Endothelial cell of umbilical vein (primary cell): ENCODE measurements at regions not wholly inside any gene's neighbourhood (a gene's known extent, or its start where the extent isn't known, plus 50 kb on each side); places are given as distances from the start of the nearest gene placed in this dataset.

Experiments used
- BruUV-seq: library from RNA; stranded (reverse); fragments of 400-500 nt; replicated peaks from 2 replicates; lab custom pipeline; 2021; lab: Mats Ljungman, UMichigan
- CTCF ChIA-PET: fragments of 300-600, 350-600 bp; sonication (Branson Sonifier 250); formaldehyde crosslinking; loops from one replicate; lab custom pipeline; 2021; ENCODE audit warnings: antibody characterized with exemption, inconsistent platforms; lab: Charles Lee
- POLR2A ChIA-PET: fragments of 300-600, 350-600 bp; sonication (Branson Sonifier 250); formaldehyde crosslinking; loops from one replicate; lab custom pipeline; 2021; ENCODE audit warnings: antibody characterized with exemption, inconsistent platforms; lab: Charles Lee
- DNase-seq: peaks from one replicate; pipeline ENCODE4 v3.0.0-alpha.2; 2011; ENCODE audit warnings: low read depth, low spot score
- FAIRE-seq: peaks from 2 replicates; lab custom pipeline; 2011; peaks lifted over from hg19 to GRCh38; lab: Jason Lieb, UNC
- H2AFZ ChIP-seq: 2 replicates; pipeline ENCODE4 v1.6.0; 2012; ENCODE audit warnings: low read depth, low read length, control low read depth, inconsistent platforms
- H3K27ac ChIP-seq: 2 replicates; pipeline ENCODE4 v1.5.1; 2011; ENCODE audit warnings: low read depth, mild to moderate bottlenecking, control low read depth, low read length, moderate library complexity; ENCODE audit not compliant: insufficient read depth
- H3K27me3 ChIP-seq, 2 experiments: 2 replicates each; pipeline versions ENCODE4 v1.6.0 to v1.6.1; 2011; ENCODE audit warnings: low read length in 2 of 2, mixed read lengths in 1 of 2; ENCODE audit not compliant: control insufficient read depth in 2 of 2, insufficient read depth in 2 of 2
- H3K36me3 ChIP-seq, 2 experiments: 2 replicates in 1 of 2; 3 replicates in 1 of 2; pipeline ENCODE4 v1.5.1; 2011; ENCODE audit warnings: low read length in 2 of 2, mild to moderate bottlenecking in 1 of 2, moderate library complexity in 1 of 2; ENCODE audit not compliant: control insufficient read depth in 2 of 2, insufficient read depth in 2 of 2; ENCODE audit errors: extremely low read depth in 1 of 2
- H3K4me1 ChIP-seq: 3 replicates; pipeline ENCODE4 v1.5.1; 2011; ENCODE audit warnings: mild to moderate bottlenecking, low read length; ENCODE audit not compliant: control insufficient read depth, insufficient read depth; ENCODE audit errors: extremely low read depth
- H3K4me2 ChIP-seq: 2 replicates; pipeline ENCODE4 v1.6.1; 2011; ENCODE audit warnings: low read length, control low read depth, mixed read lengths; ENCODE audit not compliant: insufficient read depth
- H3K4me3 ChIP-seq, 3 experiments: fragments of 200-600 bp in 1 of 3; sonication (generic), shearing (Covaris generic) in 1 of 3; replicated peaks in 1 of 3; 2 replicates each; pipeline ENCODE4 v1.5.1; 2011 to 2016; ENCODE audit warnings: control low read depth in 3 of 3, low read length in 3 of 3, mild to moderate bottlenecking in 2 of 3, inconsistent platforms in 1 of 3, low read depth in 1 of 3, moderate library complexity in 1 of 3; ENCODE audit not compliant: insufficient read depth in 1 of 3
- H3K79me2 ChIP-seq: 2 replicates; pipeline ENCODE4 v1.6.0; 2012; ENCODE audit warnings: low read length, inconsistent platforms; ENCODE audit not compliant: control insufficient read depth, insufficient read depth
- H3K9ac ChIP-seq: replicated peaks from 2 replicates; pipeline ENCODE3; 2011; ENCODE audit warnings: low read length, control low read depth; ENCODE audit not compliant: insufficient read depth; ENCODE audit errors: extremely low read depth
- H3K9me1 ChIP-seq: replicated peaks from 3 replicates; pipeline ENCODE4 v1.6.0; 2011; ENCODE audit warnings: mild to moderate bottlenecking, low read length; ENCODE audit not compliant: control insufficient read depth, insufficient read depth; ENCODE audit errors: extremely low read depth
- H3K9me3 ChIP-seq: replicated peaks from 2 replicates; pipeline ENCODE4 v1.5.1; 2012; ENCODE audit warnings: low read length, inconsistent platforms; ENCODE audit not compliant: control insufficient read depth, insufficient read depth
- H4K20me1 ChIP-seq: replicated peaks from 2 replicates; pipeline ENCODE3; 2011; ENCODE audit warnings: mild to moderate bottlenecking, low read length; ENCODE audit not compliant: control insufficient read depth, insufficient read depth; ENCODE audit errors: extremely low read depth
- CTCF ChIP-seq, 2 donors: IDR thresholded peaks; 1 replicate in 1 of 2; 2 replicates in 1 of 2; pipeline ENCODE4 v1.5.1; 2011; ENCODE audit warnings: low read length in 2 of 2, mild to moderate bottlenecking in 2 of 2, moderate library complexity in 2 of 2, control low read depth in 1 of 2, inconsistent platforms in 1 of 2, low read depth in 1 of 2; ENCODE audit not compliant: insufficient read depth in 1 of 2; ENCODE audit errors: extremely low read depth in 1 of 2
- EZH2 ChIP-seq: IDR thresholded peaks from 2 replicates; pipeline ENCODE4 v1.6.1; 2012; ENCODE audit warnings: borderline replicate concordance, low read depth, mild to moderate bottlenecking, moderate library complexity, low read length, inconsistent platforms; ENCODE audit not compliant: severe bottlenecking
- FOS ChIP-seq: IDR thresholded peaks from 2 replicates; pipeline ENCODE4 v1.6.1; 2011; ENCODE audit warnings: mild to moderate bottlenecking, low read length, moderate library complexity, borderline replicate concordance; ENCODE audit not compliant: insufficient read depth
- GATA2 ChIP-seq: IDR thresholded peaks from 2 replicates; pipeline ENCODE4 v1.7.0; 2011; ENCODE audit warnings: low read depth, mild to moderate bottlenecking, moderate library complexity, mixed read lengths, low read length; ENCODE audit not compliant: insufficient read length, insufficient read depth
- JUN ChIP-seq: IDR thresholded peaks from 2 replicates; pipeline ENCODE4 v1.6.1; 2011; ENCODE audit warnings: borderline replicate concordance, low read depth; ENCODE audit not compliant: insufficient read length, insufficient read depth
- MYC ChIP-seq: IDR thresholded peaks from one replicate; pipeline ENCODE4 v1.6.1; 2011; ENCODE audit warnings: mild to moderate bottlenecking, low read depth, low read length
- POLR2A ChIP-seq: IDR thresholded peaks from 2 replicates; pipeline ENCODE4 v1.6.1; 2012; ENCODE audit warnings: low read depth, mild to moderate bottlenecking, control low read depth, low read length
- POLR2AphosphoS5 ChIP-seq: IDR thresholded peaks from 2 replicates; pipeline ENCODE4 v1.6.1; 2012; ENCODE audit warnings: low read depth, mild to moderate bottlenecking, control low read depth, low read length, moderate library complexity; ENCODE audit not compliant: insufficient read depth
- dilution Hi-C: fragments of 300-500 bp; cut with MboI; formaldehyde crosslinking; loops from one replicate; pipeline ENCODE4 v1.15.0; 2019; ENCODE audit warnings: low sequenced_read_pairs; ENCODE audit not compliant: extremely low pct_ligation_motif_present
- intact Hi-C: fragments of 100-400 bp; cut with micrococcal nuclease; formaldehyde crosslinking; loops from one replicate; pipeline ENCODE4 v1.10.0; 2022
- TF ChIP-seq, protein P1 (sequence below): IDR thresholded peaks from 2 replicates; pipeline ENCODE4 v1.6.1; 2011; ENCODE audit not compliant: insufficient read depth, insufficient read length

DNA sequence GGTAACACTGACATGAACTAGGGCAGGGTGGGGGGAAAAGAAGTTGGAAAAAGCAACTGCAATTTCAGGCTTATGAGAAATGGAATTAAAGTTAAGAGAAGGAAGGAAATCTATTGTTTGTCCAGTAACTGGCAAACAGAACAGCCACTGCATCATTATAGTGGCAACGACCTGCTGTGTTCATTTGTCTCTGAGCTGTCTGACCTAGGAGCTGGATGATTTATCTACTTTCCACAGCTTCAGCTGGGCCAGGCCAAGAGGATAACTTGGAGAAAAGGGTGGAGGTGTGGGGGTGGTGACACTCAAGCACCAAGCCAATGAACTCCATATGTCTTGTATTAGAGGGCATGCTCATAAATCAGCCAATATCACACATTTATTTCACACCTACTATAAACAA, 291.5 kb upstream of the KLHL29 start:
- dilution Hi-C loops, result no loop called here
- BruUV-seq, result no TSS peak
- H3K4me2 ChIP-seq, result no peak overlapping the region
- no peaks in the 10 kb centered on the region for H4K20me1 ChIP-seq
- no peaks in the 10 kb centered on the region for H3K27me3 ChIP-seq
- no peak overlapping the region for H3K27ac ChIP-seq
- no peak overlapping the region for H3K9ac ChIP-seq
- H3K9me3 ChIP-seq, result peaks cover 2% of the 10 kb centered on the region
- H3K4me3 ChIP-seq, result no peak overlapping the region
- ChIA-PET POLR2A (no interaction called here), CTCF (no interaction called here)
- H3K36me3 ChIP-seq, result no peaks in the 10 kb centered on the region
- no peak overlapping the region for H2AFZ ChIP-seq
- no peaks in the 10 kb centered on the region for H3K4me1 ChIP-seq
- H3K79me2 ChIP-seq, result no peaks in the 10 kb centered on the region
- TF ChIP-seq JUN (no peak), POLR2AphosphoS5 (no peak), GATA2 (no peak), POLR2A (no peak), FOS (no peak), EZH2 (no peak), MYC (no peak), CTCF (IDR thresholded peaks at IDR 0.05; ENCODE audit: extremely low read depth in 1 of 2, insufficient read depth in 1 of 2, low read depth in 1 of 2, low read length in 2 of 2) (no peak)
- TF ChIP-seq, protein P1, sequence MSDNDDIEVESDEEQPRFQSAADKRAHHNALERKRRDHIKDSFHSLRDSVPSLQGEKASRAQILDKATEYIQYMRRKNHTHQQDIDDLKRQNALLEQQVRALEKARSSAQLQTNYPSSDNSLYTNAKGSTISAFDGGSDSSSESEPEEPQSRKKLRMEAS, result no peak
- FAIRE-seq (no peak), DNase-seq (no peak)
- no peaks in the 10 kb centered on the region for H3K9me1 ChIP-seq
- intact Hi-C loops, result no loop called here
